ENCODE measurements at regions not wholly inside any gene's neighbourhood (a gene's known extent, or its start where the extent isn't known, plus 50 kb on each side); places are given as distances from the start of the nearest gene placed in this dataset.
"Not testable (repeated sequence)": the region's sequence is repeated elsewhere in the genome, so short reads cannot be mapped to it uniquely, and the experiment has no call there.

DNA sequence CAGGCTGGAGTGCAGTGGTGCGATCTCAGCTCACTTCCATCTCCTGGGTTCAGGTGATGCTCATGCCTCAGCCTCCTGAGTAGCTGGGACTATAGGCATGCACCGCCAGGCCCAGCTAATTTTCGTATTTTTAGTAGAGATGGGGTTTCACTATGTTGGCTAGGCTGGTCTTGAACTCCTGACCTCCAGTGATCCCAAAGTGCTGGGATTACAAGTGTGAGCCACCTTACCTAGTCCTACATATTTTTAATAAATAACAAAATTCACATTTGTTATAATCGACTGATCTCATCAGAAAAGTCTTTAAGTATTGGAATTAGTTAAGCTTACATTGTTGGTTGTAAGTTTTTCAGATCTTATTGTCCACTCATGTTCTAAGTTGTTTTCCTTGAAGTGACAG is 83.4 kb upstream of the TPTE start:
- H3K4me2 ChIP-seq; DNase-seq (ENCODE audit: low spot score); H3K27ac ChIP-seq; H3K4me1 ChIP-seq (ENCODE audit: insufficient read depth); H2AFZ ChIP-seq; H3K9me2 ChIP-seq (replicated peaks; ENCODE audit: insufficient read depth); H3K79me2 ChIP-seq; H3K27me3 ChIP-seq; H4K20me1 ChIP-seq (ENCODE audit: insufficient read depth, poor library complexity, severe bottlenecking); H3K36me3 ChIP-seq (replicated peaks; ENCODE audit: insufficient read depth, low read depth); H3K4me3 ChIP-seq: not testable (repeated sequence)
- 49% methylated on average over 4 of the region's 4 CpGs for WGBS (ENCODE audit: low lambda C conversion rate, missing lambda C conversion rate)
- H3K9me3 ChIP-seq (ENCODE audit: low read depth) = peaks cover 27% of the 10 kb centered on the region

DNA sequence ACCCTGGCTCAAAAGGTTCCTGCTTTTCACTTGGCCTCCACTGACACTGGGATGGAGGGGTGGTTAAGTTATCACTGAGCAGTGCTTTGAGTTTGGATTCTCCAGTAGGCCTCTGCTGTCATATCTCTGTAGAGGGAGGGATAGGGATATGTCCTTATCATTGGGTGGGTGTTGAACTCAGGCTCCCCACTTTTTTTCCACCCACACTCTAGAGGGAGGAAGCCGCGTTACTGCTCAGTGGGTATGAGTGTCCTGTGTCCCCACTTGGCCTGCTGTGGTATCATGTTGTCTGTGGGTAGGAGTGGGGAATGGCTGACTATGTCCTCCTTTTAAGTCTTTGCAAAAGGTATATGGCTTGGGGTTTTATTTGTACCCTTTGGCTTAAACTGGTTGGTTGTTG is 80.7 kb upstream of the TPTE start:
- not testable (repeated sequence) for H3K27ac ChIP-seq
- 89% methylated on average over 2 of the region's 2 CpGs for WGBS (ENCODE audit: low lambda C conversion rate, missing lambda C conversion rate)
- peaks cover 41% of the 10 kb centered on the region for H3K9me3 ChIP-seq (ENCODE audit: low read depth)

DNA sequence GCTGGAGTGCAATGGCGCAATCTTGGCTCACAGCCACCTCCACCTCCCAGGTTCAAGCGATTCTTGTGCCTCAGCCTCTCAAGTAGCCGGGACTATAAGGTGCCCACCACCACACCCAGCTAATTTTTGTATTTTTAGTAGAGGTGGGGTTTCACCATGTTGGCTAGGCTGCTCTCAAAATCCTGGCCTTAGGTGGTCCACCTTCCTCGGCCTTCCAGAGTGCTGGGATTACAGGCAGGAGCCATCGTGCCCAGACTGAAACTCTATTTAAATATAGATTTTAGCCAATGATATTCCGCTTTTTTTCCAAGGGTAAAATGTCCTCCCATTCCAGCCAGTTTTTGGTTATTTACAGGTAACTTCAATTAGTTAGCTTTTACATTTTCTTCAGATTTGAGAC is 79.4 kb upstream of the TPTE start:
- H3K36me3 ChIP-seq (replicated peaks; ENCODE audit: insufficient read depth, low read depth); H3K27ac ChIP-seq: not testable (repeated sequence)

More for the DNA sequence above, 80.7 kb upstream of the TPTE start:
- H3K27me3 ChIP-seq; H3K4me1 ChIP-seq (ENCODE audit: insufficient read depth); DNase-seq (ENCODE audit: low spot score); H3K79me2 ChIP-seq; H3K36me3 ChIP-seq (replicated peaks; ENCODE audit: insufficient read depth, low read depth); H4K20me1 ChIP-seq (ENCODE audit: insufficient read depth, poor library complexity, severe bottlenecking); H3K4me2 ChIP-seq; H3K9me2 ChIP-seq (replicated peaks; ENCODE audit: insufficient read depth); H3K4me3 ChIP-seq; H2AFZ ChIP-seq: not testable (repeated sequence)

GRCh38 chr21:10445685-10446084 is 75.7 kb upstream of the TPTE start:
- H3K27me3 ChIP-seq; H2AFZ ChIP-seq; H3K4me3 ChIP-seq; H3K9me2 ChIP-seq (replicated peaks; ENCODE audit: insufficient read depth); H3K4me2 ChIP-seq; H3K79me2 ChIP-seq; H3K36me3 ChIP-seq (replicated peaks; ENCODE audit: insufficient read depth, low read depth); DNase-seq (ENCODE audit: low spot score); H4K20me1 ChIP-seq (ENCODE audit: insufficient read depth, poor library complexity, severe bottlenecking); H3K27ac ChIP-seq; H3K4me1 ChIP-seq (ENCODE audit: insufficient read depth): not testable (repeated sequence)
- peaks cover 36% of the 10 kb centered on the region for H3K9me3 ChIP-seq (ENCODE audit: low read depth)
- WGBS (ENCODE audit: low lambda C conversion rate, missing lambda C conversion rate) = 49% methylated on average over 7 of the region's 7 CpGs

More for the DNA sequence above, 79.4 kb upstream of the TPTE start:
- H2AFZ ChIP-seq; DNase-seq (ENCODE audit: low spot score); H3K4me2 ChIP-seq; H3K27me3 ChIP-seq; H3K9me2 ChIP-seq (replicated peaks; ENCODE audit: insufficient read depth); H4K20me1 ChIP-seq (ENCODE audit: insufficient read depth, poor library complexity, severe bottlenecking); H3K4me1 ChIP-seq (ENCODE audit: insufficient read depth); H3K4me3 ChIP-seq; H3K79me2 ChIP-seq: not testable (repeated sequence)
- 57% methylated on average over 6 of the region's 6 CpGs for WGBS (ENCODE audit: low lambda C conversion rate, missing lambda C conversion rate)
- H3K9me3 ChIP-seq (ENCODE audit: low read depth) = peaks cover 32% of the 10 kb centered on the region

DNA sequence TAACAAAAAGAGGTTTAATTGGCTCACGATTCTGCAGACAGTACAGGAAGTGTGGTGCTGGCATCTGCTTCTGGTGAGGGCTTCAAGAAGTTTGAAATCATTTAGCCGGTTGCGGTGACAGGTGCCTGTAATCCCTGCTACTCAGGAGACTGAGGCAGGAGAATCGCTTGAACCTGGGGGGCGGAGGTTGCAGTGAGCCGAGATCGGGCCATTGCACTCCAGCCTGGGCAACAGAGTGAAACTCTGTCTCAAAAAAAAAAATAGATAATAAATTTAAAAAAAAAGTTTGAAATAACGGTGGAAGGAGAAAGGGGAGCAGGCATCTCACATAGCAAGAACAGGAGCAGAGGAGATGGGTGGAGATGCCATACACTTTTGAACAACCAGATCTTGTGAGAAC is 71.9 kb upstream of the TPTE start:
- not testable (repeated sequence) for H3K4me2 ChIP-seq; H3K9me2 ChIP-seq (replicated peaks; ENCODE audit: insufficient read depth); H3K27ac ChIP-seq; H4K20me1 ChIP-seq (ENCODE audit: insufficient read depth, poor library complexity, severe bottlenecking); DNase-seq (ENCODE audit: low spot score); H3K27me3 ChIP-seq; H3K4me3 ChIP-seq; H2AFZ ChIP-seq; H3K79me2 ChIP-seq; H3K36me3 ChIP-seq (replicated peaks; ENCODE audit: insufficient read depth, low read depth); H3K4me1 ChIP-seq (ENCODE audit: insufficient read depth)
- peaks cover 16% of the 10 kb centered on the region for H3K9me3 ChIP-seq (ENCODE audit: low read depth)
- 74% methylated on average over 8 of the region's 8 CpGs for WGBS (ENCODE audit: low lambda C conversion rate, missing lambda C conversion rate)

- DNase-seq (ENCODE audit: low spot score); H3K4me3 ChIP-seq; H3K36me3 ChIP-seq (replicated peaks; ENCODE audit: insufficient read depth, low read depth); H3K27ac ChIP-seq; H3K4me1 ChIP-seq (ENCODE audit: insufficient read depth); H3K79me2 ChIP-seq; H4K20me1 ChIP-seq (ENCODE audit: insufficient read depth, poor library complexity, severe bottlenecking); H3K27me3 ChIP-seq; H2AFZ ChIP-seq; H3K9me2 ChIP-seq (replicated peaks; ENCODE audit: insufficient read depth); H3K4me2 ChIP-seq: not testable (repeated sequence)
- H3K9me3 ChIP-seq (ENCODE audit: low read depth) = peaks cover 19% of the 10 kb centered on the region
- WGBS (ENCODE audit: low lambda C conversion rate, missing lambda C conversion rate) = 64% methylated on average over 6 of the region's 6 CpGs
These were observed 70.1 kb upstream of the TPTE start for GRCh38 chr21:10451274-10451673.

GRCh38 chr21:10457765-10458164 is 63.6 kb upstream of the TPTE start:
- H3K4me3 ChIP-seq; H3K27ac ChIP-seq; H3K4me2 ChIP-seq; H3K4me1 ChIP-seq (ENCODE audit: insufficient read depth); DNase-seq (ENCODE audit: low spot score); H3K27me3 ChIP-seq; H3K9me2 ChIP-seq (replicated peaks; ENCODE audit: insufficient read depth); H2AFZ ChIP-seq; H3K36me3 ChIP-seq (replicated peaks; ENCODE audit: insufficient read depth, low read depth); H4K20me1 ChIP-seq (ENCODE audit: insufficient read depth, poor library complexity, severe bottlenecking); H3K79me2 ChIP-seq: not testable (repeated sequence)
- H3K9me3 ChIP-seq (ENCODE audit: low read depth) = peaks cover 29% of the 10 kb centered on the region
- 37% methylated on average over 2 of the region's 2 CpGs for WGBS (ENCODE audit: low lambda C conversion rate, missing lambda C conversion rate)

DNA sequence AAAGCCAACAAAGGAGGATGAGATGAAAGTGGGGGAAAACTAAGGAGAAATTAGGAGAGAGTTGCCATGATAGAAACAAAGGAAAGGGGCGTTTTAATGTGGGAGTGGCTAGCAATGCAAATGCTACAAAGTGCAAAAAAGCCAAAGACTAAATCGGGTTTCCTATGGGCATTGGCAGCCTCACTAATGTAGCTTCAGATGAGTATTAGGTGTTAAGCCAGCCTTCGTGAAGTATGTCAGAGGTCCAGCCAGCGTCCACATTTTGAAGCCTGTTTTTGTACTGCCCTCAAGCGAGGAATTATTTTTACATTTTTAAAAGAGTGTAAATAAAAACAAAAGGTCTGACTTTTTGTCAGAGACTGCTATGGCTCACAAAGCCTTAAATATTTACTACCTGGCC is 60.4 kb upstream of the TPTE start:
- H3K4me3 ChIP-seq; H3K4me1 ChIP-seq (ENCODE audit: insufficient read depth); H4K20me1 ChIP-seq (ENCODE audit: insufficient read depth, poor library complexity, severe bottlenecking); H3K9me2 ChIP-seq (replicated peaks; ENCODE audit: insufficient read depth); H3K36me3 ChIP-seq (replicated peaks; ENCODE audit: insufficient read depth, low read depth); H3K27ac ChIP-seq; H3K79me2 ChIP-seq; H3K27me3 ChIP-seq; DNase-seq (ENCODE audit: low spot score); H3K4me2 ChIP-seq; H2AFZ ChIP-seq: not testable (repeated sequence)
- 63% methylated on average over 5 of the region's 5 CpGs for WGBS (ENCODE audit: low lambda C conversion rate, missing lambda C conversion rate)
- H3K9me3 ChIP-seq (ENCODE audit: low read depth) = peaks cover 30% of the 10 kb centered on the region

GRCh38 chr21:10461445-10461844 is 59.9 kb upstream of the TPTE start:
- not testable (repeated sequence) for H3K4me2 ChIP-seq; H3K27me3 ChIP-seq; H3K9me2 ChIP-seq (replicated peaks; ENCODE audit: insufficient read depth); H3K27ac ChIP-seq; H3K36me3 ChIP-seq (replicated peaks; ENCODE audit: insufficient read depth, low read depth); H3K79me2 ChIP-seq; H3K4me1 ChIP-seq (ENCODE audit: insufficient read depth); H4K20me1 ChIP-seq (ENCODE audit: insufficient read depth, poor library complexity, severe bottlenecking); H2AFZ ChIP-seq; H3K4me3 ChIP-seq; DNase-seq (ENCODE audit: low spot score)
- 67% methylated on average over 8 of the region's 8 CpGs for WGBS (ENCODE audit: low lambda C conversion rate, missing lambda C conversion rate)
- H3K9me3 ChIP-seq (ENCODE audit: low read depth) = peaks cover 33% of the 10 kb centered on the region

Data from hepatocyte (in vitro differentiated cells).